ENCODE measurements at regions not wholly inside any gene's neighbourhood (a gene's known extent, or its start where the extent isn't known, plus 50 kb on each side); places are given as distances from the start of the nearest gene placed in this dataset.

- no peak overlapping the region for H3K9ac ChIP-seq (ENCODE audit: insufficient read length)
- TF ChIP-seq POLR2AphosphoS5 (IDR thresholded peaks at IDR 0.05; ENCODE audit: borderline replicate concordance, low read depth, low read length): no peak
- TF ChIP-seq FOXP2 (optimal IDR thresholded peaks at IDR 0.05; ENCODE audit: control extremely low read depth, extremely low read length, insufficient read depth): no peak
- TF ChIP-seq EZH2 (IDR thresholded peaks at IDR 0.05): no peak
- no peak for DNase-seq (ENCODE audit: low read depth, low spot score)
- no peak overlapping the region for H3K4me3 ChIP-seq
- H3K27ac ChIP-seq: no peak overlapping the region
- H3K36me3 ChIP-seq (ENCODE audit: insufficient read depth, low read length): no peaks in the 10 kb centered on the region
- H3K9me3 ChIP-seq (ENCODE audit: low read depth, low read length): no peaks in the 10 kb centered on the region
Measured at GRCh38 chr5:81901586-81901985, 70.2 kb upstream of the ATG10 start.

GRCh38 chr5:81899123-81899522 is 72.7 kb upstream of the ATG10 start:
- no peak overlapping the region for H3K4me3 ChIP-seq
- no peak overlapping the region for H3K27ac ChIP-seq
- H3K9ac ChIP-seq (ENCODE audit: insufficient read length): no peak overlapping the region
- no peak for DNase-seq (ENCODE audit: low read depth, low spot score)
- no peaks in the 10 kb centered on the region for H3K9me3 ChIP-seq (ENCODE audit: low read depth, low read length)
- TF ChIP-seq EZH2 (IDR thresholded peaks at IDR 0.05) (no peak), POLR2AphosphoS5 (IDR thresholded peaks at IDR 0.05; ENCODE audit: borderline replicate concordance, low read depth, low read length) (no peak), FOXP2 (optimal IDR thresholded peaks at IDR 0.05; ENCODE audit: control extremely low read depth, extremely low read length, insufficient read depth) (no peak)
- H3K36me3 ChIP-seq (ENCODE audit: insufficient read depth, low read length): no peaks in the 10 kb centered on the region

GRCh38 chr5:81898403-81898802 is 73.4 kb upstream of the ATG10 start:
- Histone ChIP-seq H3K36me3 (ENCODE audit: insufficient read depth, low read length) (no peaks in the 10 kb centered on the region), H3K9ac (ENCODE audit: insufficient read length) (no peak overlapping the region), H3K4me3 (no peak overlapping the region), H3K9me3 (ENCODE audit: low read depth, low read length) (no peaks in the 10 kb centered on the region), H3K27ac (no peak overlapping the region)
- DNase-seq (ENCODE audit: low read depth, low spot score): no peak
- no peak for TF ChIP-seq EZH2 (IDR thresholded peaks at IDR 0.05)
- TF ChIP-seq FOXP2 (optimal IDR thresholded peaks at IDR 0.05; ENCODE audit: control extremely low read depth, extremely low read length, insufficient read depth): no peak
- TF ChIP-seq POLR2AphosphoS5 (IDR thresholded peaks at IDR 0.05; ENCODE audit: borderline replicate concordance, low read depth, low read length): no peak

GRCh38 chr5:81896764-81897163 is 75.1 kb upstream of the ATG10 start:
- no peak for DNase-seq (ENCODE audit: low read depth, low spot score)
- TF ChIP-seq POLR2AphosphoS5 (IDR thresholded peaks at IDR 0.05; ENCODE audit: borderline replicate concordance, low read depth, low read length) (no peak), EZH2 (IDR thresholded peaks at IDR 0.05) (no peak), FOXP2 (optimal IDR thresholded peaks at IDR 0.05; ENCODE audit: control extremely low read depth, extremely low read length, insufficient read depth) (no peak)
- no peaks in the 10 kb centered on the region for H3K9me3 ChIP-seq (ENCODE audit: low read depth, low read length)
- H3K9ac ChIP-seq (ENCODE audit: insufficient read length): no peak overlapping the region
- no peaks in the 10 kb centered on the region for H3K36me3 ChIP-seq (ENCODE audit: insufficient read depth, low read length)
- H3K27ac ChIP-seq: no peak overlapping the region
- H3K4me3 ChIP-seq: no peak overlapping the region

- H3K4me3 ChIP-seq: no peak overlapping the region
- no peak for DNase-seq (ENCODE audit: low read depth, low spot score)
- H3K36me3 ChIP-seq (ENCODE audit: insufficient read depth, low read length): no peaks in the 10 kb centered on the region
- no peaks in the 10 kb centered on the region for H3K9me3 ChIP-seq (ENCODE audit: low read depth, low read length)
- TF ChIP-seq EZH2 (IDR thresholded peaks at IDR 0.05): no peak
- no peak overlapping the region for H3K27ac ChIP-seq
- H3K9ac ChIP-seq (ENCODE audit: insufficient read length): no peak overlapping the region
Measured at GRCh38 chr5:81895307-81895706, 76.5 kb upstream of the ATG10 start.

- TF ChIP-seq POLR2AphosphoS5 (IDR thresholded peaks at IDR 0.05; ENCODE audit: borderline replicate concordance, low read depth, low read length) (no peak), FOXP2 (optimal IDR thresholded peaks at IDR 0.05; ENCODE audit: control extremely low read depth, extremely low read length, insufficient read depth) (no peak), EZH2 (IDR thresholded peaks at IDR 0.05) (no peak)
- Histone ChIP-seq H3K27ac (no peak overlapping the region), H3K9me3 (ENCODE audit: low read depth, low read length) (no peaks in the 10 kb centered on the region), H3K4me3 (no peak overlapping the region), H3K36me3 (ENCODE audit: insufficient read depth, low read length) (no peaks in the 10 kb centered on the region), H3K9ac (ENCODE audit: insufficient read length) (no peak overlapping the region)
- DNase-seq (ENCODE audit: low read depth, low spot score): no peak
Measured at GRCh38 chr5:81893961-81894360, 77.9 kb upstream of the ATG10 start.

GRCh38 chr5:81884871-81885270 is 87.0 kb upstream of the ATG10 start:
- H3K27ac ChIP-seq: no peak overlapping the region
- TF ChIP-seq POLR2AphosphoS5 (IDR thresholded peaks at IDR 0.05; ENCODE audit: borderline replicate concordance, low read depth, low read length) (no peak), EZH2 (IDR thresholded peaks at IDR 0.05) (no peak)
- H3K36me3 ChIP-seq (ENCODE audit: insufficient read depth, low read length): no peaks in the 10 kb centered on the region
- no peak overlapping the region for H3K9ac ChIP-seq (ENCODE audit: insufficient read length)
- no peak overlapping the region for H3K4me3 ChIP-seq
- H3K9me3 ChIP-seq (ENCODE audit: low read depth, low read length): no peaks in the 10 kb centered on the region
- no peak for DNase-seq (ENCODE audit: low read depth, low spot score)

- no peak for TF ChIP-seq EZH2 (IDR thresholded peaks at IDR 0.05)
- TF ChIP-seq FOXP2 (optimal IDR thresholded peaks at IDR 0.05; ENCODE audit: control extremely low read depth, extremely low read length, insufficient read depth): no peak
- TF ChIP-seq POLR2AphosphoS5 (IDR thresholded peaks at IDR 0.05; ENCODE audit: borderline replicate concordance, low read depth, low read length): no peak
Measured at GRCh38 chr5:81883371-81883770, 88.5 kb upstream of the ATG10 start.

GRCh38 chr5:81881595-81881994 is 90.2 kb upstream of the ATG10 start:
- DNase-seq (ENCODE audit: low read depth, low spot score): no peak
- no peak for TF ChIP-seq EZH2 (IDR thresholded peaks at IDR 0.05)
- no peak for TF ChIP-seq POLR2AphosphoS5 (IDR thresholded peaks at IDR 0.05; ENCODE audit: borderline replicate concordance, low read depth, low read length)
- TF ChIP-seq FOXP2 (optimal IDR thresholded peaks at IDR 0.05; ENCODE audit: control extremely low read depth, extremely low read length, insufficient read depth): no peak
- H3K4me3 ChIP-seq: no peak overlapping the region
- H3K27ac ChIP-seq: no peak overlapping the region
- H3K9ac ChIP-seq (ENCODE audit: insufficient read length): no peak overlapping the region
- no peaks in the 10 kb centered on the region for H3K36me3 ChIP-seq (ENCODE audit: insufficient read depth, low read length)
- no peaks in the 10 kb centered on the region for H3K9me3 ChIP-seq (ENCODE audit: low read depth, low read length)

More at GRCh38 chr5:81883371-81883770, 88.5 kb upstream of the ATG10 start:
- Histone ChIP-seq H3K4me3 (no peak overlapping the region), H3K9ac (ENCODE audit: insufficient read length) (no peak overlapping the region), H3K27ac (no peak overlapping the region), H3K36me3 (ENCODE audit: insufficient read depth, low read length) (no peaks in the 10 kb centered on the region), H3K9me3 (ENCODE audit: low read depth, low read length) (no peaks in the 10 kb centered on the region)
- no peak for DNase-seq (ENCODE audit: low read depth, low spot score)
